Naive thymus-derived CD4-positive, alpha-beta T cell (primary cell): ENCODE measurements at regions not wholly inside any gene's neighbourhood (a gene's known extent, or its start where the extent isn't known, plus 50 kb on each side); places are given as distances from the start of the nearest gene placed in this dataset.

ENCODE experiments used
- ATAC-seq: fragments of 150-1000 bp; cut with Tn5 transposase; 2 replicates; pipeline ENCODE4 v1.10.0; 2021; ENCODE audit warnings: mild to moderate bottlenecking, moderate library complexity
- CTCF ChIA-PET: fragments of 350-600 bp; sonication (Branson Sonifier 250); formaldehyde crosslinking; loops from one replicate; lab custom pipeline; 2021; ENCODE audit warnings: antibody characterized with exemption; lab: Charles Lee
- POLR2A ChIA-PET: fragments of 350-600 bp; sonication (Branson Sonifier 250); formaldehyde crosslinking; loops from one replicate; lab custom pipeline; 2021; ENCODE audit warnings: antibody characterized with exemption, inconsistent platforms; lab: Charles Lee
- DNase-seq, 9 donors: peaks; one replicate each; pipeline versions ENCODE4 v3.0.0 to v3.0.0-alpha.2; 2020 to 2022; ENCODE audit warnings: mixed read lengths in 1 of 9
- H3K27ac ChIP-seq: one replicate; pipeline ENCODE4 v1.7.0; 2013; ENCODE audit warnings: mild to moderate bottlenecking, low read depth, low read length, moderate library complexity
- H3K27me3 ChIP-seq, 2 donors: one replicate each; pipeline ENCODE4 v1.7.0; 2013; ENCODE audit warnings: low read length in 2 of 2, mild to moderate bottlenecking in 2 of 2, moderate library complexity in 2 of 2; ENCODE audit not compliant: control insufficient read depth in 2 of 2, insufficient read depth in 2 of 2
- H3K36me3 ChIP-seq, 3 experiments: 1 replicate in 2 of 3; 2 replicates in 1 of 3; pipeline ENCODE4 v1.7.0; 2013; ENCODE audit warnings: low read length in 3 of 3, mild to moderate bottlenecking in 3 of 3, moderate library complexity in 1 of 3; ENCODE audit not compliant: insufficient read depth in 3 of 3, control insufficient read depth in 2 of 3
- H3K4me1 ChIP-seq, 2 donors: one replicate each; pipeline ENCODE4 v1.7.0; 2013; ENCODE audit warnings: low read length in 2 of 2, mild to moderate bottlenecking in 2 of 2, moderate library complexity in 1 of 2; ENCODE audit not compliant: control insufficient read depth in 2 of 2, insufficient read depth in 2 of 2
- H3K4me3 ChIP-seq: 2 replicates; pipeline ENCODE4 v1.7.0; 2013; ENCODE audit warnings: mild to moderate bottlenecking, low read length
- H3K9me3 ChIP-seq, 3 experiments: 1 replicate in 2 of 3; 2 replicates in 1 of 3; pipeline ENCODE4 v1.7.0; 2013; ENCODE audit warnings: low read length in 3 of 3; ENCODE audit not compliant: control insufficient read depth in 2 of 3
- H3K27ac Mint-ChIP-seq, 9 donors: one replicate each; pipeline ENCODE4 v1.8.0; 2020 to 2022; ENCODE audit warnings: mixed read lengths in 9 of 9, mild to moderate bottlenecking in 8 of 9, moderate library complexity in 5 of 9, inconsistent platforms in 2 of 9
- H3K27me3 Mint-ChIP-seq, 5 donors: one replicate each; pipeline ENCODE4 v1.8.0; 2021 to 2022; ENCODE audit warnings: mixed read lengths in 5 of 5, mild to moderate bottlenecking in 1 of 5
- H3K36me3 Mint-ChIP-seq, 5 donors: one replicate each; pipeline ENCODE4 v1.8.0; 2020 to 2022; ENCODE audit warnings: mixed read lengths in 5 of 5, mild to moderate bottlenecking in 3 of 5, inconsistent platforms in 1 of 5
- H3K4me1 Mint-ChIP-seq, 7 donors: one replicate each; pipeline ENCODE4 v1.8.0; 2020 to 2022; ENCODE audit warnings: mixed read lengths in 7 of 7, mild to moderate bottlenecking in 3 of 7, inconsistent platforms in 1 of 7
- H3K4me3 Mint-ChIP-seq, 10 donors: one replicate each; pipeline ENCODE4 v1.8.0; 2020 to 2022; ENCODE audit warnings: mild to moderate bottlenecking in 10 of 10, mixed read lengths in 10 of 10, moderate library complexity in 6 of 10, inconsistent platforms in 2 of 10
- H3K9me3 Mint-ChIP-seq, 11 donors: one replicate each; pipeline ENCODE4 v1.8.0; 2020 to 2022; ENCODE audit warnings: mixed read lengths in 11 of 11, mild to moderate bottlenecking in 4 of 11, inconsistent platforms in 1 of 11, moderate library complexity in 1 of 11
- intact Hi-C, 2 donors: fragments of 100-400 bp; cut with micrococcal nuclease; formaldehyde crosslinking; loops; one replicate each; pipeline ENCODE4 v1.15.1; 2023

GRCh38 chr11:111059726-111060125 lies 185.8 kb upstream of the POU2AF2 start:
- no peak for ATAC-seq
- ChIA-PET CTCF (no interaction called here), POLR2A (no interaction called here)
- H3K4me3 ChIP-seq, result no peak overlapping the region
- Mint-ChIP-seq H3K4me3 (no peak overlapping the region), H3K4me1 (no peaks in the 10 kb centered on the region), H3K27ac (no peak overlapping the region), H3K27me3 (peaks cover 0 to 12% (median 3%) of the 10 kb centered on the region in 5 donors), H3K9me3 (peaks cover 0 to 4% (median 0%) of the 10 kb centered on the region in 11 donors), H3K36me3 (no peaks in the 10 kb centered on the region)
- DNase-seq, result no peak
- H3K36me3 ChIP-seq, result no peaks in the 10 kb centered on the region
- intact Hi-C loops, result no loop called here
- no peaks in the 10 kb centered on the region for H3K4me1 ChIP-seq
- H3K27me3 ChIP-seq, result no peaks in the 10 kb centered on the region
- no peak overlapping the region for H3K27ac ChIP-seq
- H3K9me3 ChIP-seq, result no peaks in the 10 kb centered on the region

GRCh38 chr11:111049131-111049530 lies 196.4 kb upstream of the POU2AF2 start:
- no peak overlapping the region for H3K4me3 Mint-ChIP-seq
- Histone ChIP-seq H3K4me3 (no peak overlapping the region), H3K4me1 (no peaks in the 10 kb centered on the region), H3K27me3 (peaks cover 0 to 3% of the 10 kb centered on the region in 2 donors), H3K9me3 (no peaks in the 10 kb centered on the region), H3K36me3 (no peaks in the 10 kb centered on the region), H3K27ac (no peak overlapping the region)
- peaks cover 0 to 7% (median 6%) of the 10 kb centered on the region in 5 donors for H3K27me3 Mint-ChIP-seq
- DNase-seq (no peak), ATAC-seq (no peak)
- no peaks in the 10 kb centered on the region for H3K36me3 Mint-ChIP-seq
- no peak overlapping the region for H3K27ac Mint-ChIP-seq
- ChIA-PET POLR2A (no interaction called here), CTCF (no interaction called here)
- H3K4me1 Mint-ChIP-seq, result peaks cover 0 to 2% (median 0%) of the 10 kb centered on the region in 7 donors
- intact Hi-C loops, result loop anchor here in 1 of 2 donors (1.0 kb wide), 1 partner anchor 42 kb away; no protein-coding TSS in a partner anchor
- H3K9me3 Mint-ChIP-seq, result no peaks in the 10 kb centered on the region

- peaks cover 0 to 15% (median 7%) of the 10 kb centered on the region in 5 donors for H3K27me3 Mint-ChIP-seq
- no peak overlapping the region for H3K4me3 ChIP-seq
- POLR2A ChIA-PET, result no interaction called here
These were observed 198.2 kb upstream of the POU2AF2 start for GRCh38 chr11:111047374-111047773.

GRCh38 chr11:111046291-111046690 lies 199.2 kb upstream of the POU2AF2 start:
- Mint-ChIP-seq H3K27me3 (peaks cover 0 to 18% (median 7%) of the 10 kb centered on the region in 5 donors), H3K4me3 (no peak overlapping the region), H3K4me1 (peaks cover 0 to 2% (median 0%) of the 10 kb centered on the region in 7 donors), H3K9me3 (peaks cover 0 to 1% (median 0%) of the 10 kb centered on the region in 11 donors), H3K27ac (no peak overlapping the region), H3K36me3 (no peaks in the 10 kb centered on the region)
- CTCF ChIA-PET, result no interaction called here
- H3K9me3 ChIP-seq, result no peaks in the 10 kb centered on the region
- no peak overlapping the region for H3K4me3 ChIP-seq
- no peaks in the 10 kb centered on the region for H3K4me1 ChIP-seq
- no peak overlapping the region for H3K27ac ChIP-seq
- H3K36me3 ChIP-seq, result no peaks in the 10 kb centered on the region
- ATAC-seq (no peak), DNase-seq (no peak)
- POLR2A ChIA-PET, result no interaction called here
- peaks cover 0 to 3% of the 10 kb centered on the region in 2 donors for H3K27me3 ChIP-seq
- intact Hi-C loops, result no loop called here

More at GRCh38 chr11:111047374-111047773, 198.2 kb upstream of the POU2AF2 start:
- CTCF ChIA-PET, result no interaction called here
- no peak overlapping the region for H3K4me3 Mint-ChIP-seq
- no peak overlapping the region for H3K27ac Mint-ChIP-seq
- no peak for DNase-seq
- Histone ChIP-seq H3K4me1 (no peaks in the 10 kb centered on the region), H3K9me3 (no peaks in the 10 kb centered on the region), H3K27ac (no peak overlapping the region), H3K27me3 (peaks cover 0 to 3% of the 10 kb centered on the region in 2 donors), H3K36me3 (no peaks in the 10 kb centered on the region)
- H3K36me3 Mint-ChIP-seq, result no peaks in the 10 kb centered on the region
- H3K4me1 Mint-ChIP-seq, result peaks cover 0 to 2% (median 0%) of the 10 kb centered on the region in 7 donors
- intact Hi-C loops, result no loop called here
- ATAC-seq, result no peak
- H3K9me3 Mint-ChIP-seq, result peaks cover 0 to 1% (median 0%) of the 10 kb centered on the region in 11 donors

GRCh38 chr11:111045874-111046273 lies 199.7 kb upstream of the POU2AF2 start:
- Mint-ChIP-seq H3K36me3 (no peaks in the 10 kb centered on the region), H3K27ac (no peak overlapping the region), H3K4me1 (peaks cover 0 to 2% (median 0%) of the 10 kb centered on the region in 7 donors), H3K4me3 (no peak overlapping the region), H3K27me3 (peaks cover 0 to 18% (median 10%) of the 10 kb centered on the region in 5 donors), H3K9me3 (peaks cover 0 to 1% (median 0%) of the 10 kb centered on the region in 11 donors)
- Histone ChIP-seq H3K27me3 (peaks cover 0 to 3% of the 10 kb centered on the region in 2 donors), H3K4me1 (no peaks in the 10 kb centered on the region), H3K4me3 (no peak overlapping the region), H3K36me3 (no peaks in the 10 kb centered on the region), H3K27ac (no peak overlapping the region), H3K9me3 (no peaks in the 10 kb centered on the region)
- POLR2A ChIA-PET, result no interaction called here
- no peak for DNase-seq
- intact Hi-C loops, result no loop called here
- no peak for ATAC-seq
- CTCF ChIA-PET, result no interaction called here

GRCh38 chr11:111045407-111045803 lies 200.1 kb upstream of the POU2AF2 start:
- Mint-ChIP-seq H3K9me3 (peaks cover 0 to 1% (median 0%) of the 10 kb centered on the region in 11 donors), H3K36me3 (no peaks in the 10 kb centered on the region), H3K27me3 (peaks cover 0 to 18% (median 10%) of the 10 kb centered on the region in 5 donors), H3K4me3 (no peak overlapping the region), H3K27ac (no peak overlapping the region), H3K4me1 (peaks cover 0 to 2% (median 0%) of the 10 kb centered on the region in 7 donors)
- Histone ChIP-seq H3K27ac (no peak overlapping the region), H3K4me1 (no peaks in the 10 kb centered on the region), H3K9me3 (no peaks in the 10 kb centered on the region), H3K36me3 (no peaks in the 10 kb centered on the region), H3K4me3 (no peak overlapping the region), H3K27me3 (peaks cover 0 to 3% of the 10 kb centered on the region in 2 donors)
- DNase-seq (no peak), ATAC-seq (no peak)
- POLR2A ChIA-PET, result no interaction called here
- CTCF ChIA-PET, result no interaction called here
- intact Hi-C loops, result no loop called here

- Histone ChIP-seq H3K9me3 (no peaks in the 10 kb centered on the region), H3K27me3 (no peaks in the 10 kb centered on the region), H3K36me3 (no peaks in the 10 kb centered on the region), H3K4me1 (no peaks in the 10 kb centered on the region), H3K27ac (no peak overlapping the region), H3K4me3 (no peak overlapping the region)
- Mint-ChIP-seq H3K4me3 (no peak overlapping the region), H3K27ac (no peak overlapping the region), H3K27me3 (peaks cover 0 to 18% (median 10%) of the 10 kb centered on the region in 5 donors), H3K4me1 (peaks cover 0 to 2% (median 0%) of the 10 kb centered on the region in 7 donors), H3K9me3 (peaks cover 0 to 1% (median 0%) of the 10 kb centered on the region in 11 donors), H3K36me3 (no peaks in the 10 kb centered on the region)
- ChIA-PET CTCF (no interaction called here), POLR2A (no interaction called here)
- intact Hi-C loops, result no loop called here
- no peak for DNase-seq
- no peak for ATAC-seq
These were observed 200.6 kb upstream of the POU2AF2 start for GRCh38 chr11:111044751-111045406.
